Loucy (cell line): ENCODE measurements at regions not wholly inside any gene's neighbourhood (a gene's known extent, or its start where the extent isn't known, plus 50 kb on each side); places are given as distances from the start of the nearest gene placed in this dataset.

Experiments
- EZH2phosphoT487 ChIP-seq: fragments of 200-600 bp; IDR thresholded peaks from 2 replicates; pipeline ENCODE4 v1.6.1; 2018; ENCODE audit warnings: antibody characterized with exemption, mild to moderate bottlenecking, moderate library complexity, borderline replicate concordance
- TF ChIP-seq, protein P1 (sequence below): fragments of 200-600 bp; sonication (generic); conservative IDR thresholded peaks from 2 replicates; pipeline ENCODE4 v1.5.1; 2014; ENCODE audit warnings: mild to moderate bottlenecking, antibody characterized with exemption, low read length

DNA sequence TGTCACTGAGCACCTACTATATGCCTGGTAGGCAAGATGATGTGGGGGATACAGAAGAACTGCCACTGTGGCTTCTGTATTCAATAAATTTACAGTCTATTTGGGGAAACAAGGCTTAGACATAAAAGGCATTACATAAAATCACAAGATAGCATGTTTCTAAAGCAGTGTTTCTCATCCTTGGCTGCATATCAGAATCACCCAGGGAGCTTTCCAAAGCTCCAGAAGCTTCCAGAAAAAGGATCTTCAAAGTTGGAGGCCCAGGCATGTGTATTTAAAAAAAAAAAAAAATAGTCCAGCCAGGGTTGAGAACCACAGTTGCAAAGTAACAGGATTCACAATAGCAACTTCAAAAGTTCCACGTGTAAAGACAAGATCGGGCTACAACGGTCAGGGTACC, 112.4 kb upstream of the SPACA1 start:
- TF ChIP-seq, protein P1, sequence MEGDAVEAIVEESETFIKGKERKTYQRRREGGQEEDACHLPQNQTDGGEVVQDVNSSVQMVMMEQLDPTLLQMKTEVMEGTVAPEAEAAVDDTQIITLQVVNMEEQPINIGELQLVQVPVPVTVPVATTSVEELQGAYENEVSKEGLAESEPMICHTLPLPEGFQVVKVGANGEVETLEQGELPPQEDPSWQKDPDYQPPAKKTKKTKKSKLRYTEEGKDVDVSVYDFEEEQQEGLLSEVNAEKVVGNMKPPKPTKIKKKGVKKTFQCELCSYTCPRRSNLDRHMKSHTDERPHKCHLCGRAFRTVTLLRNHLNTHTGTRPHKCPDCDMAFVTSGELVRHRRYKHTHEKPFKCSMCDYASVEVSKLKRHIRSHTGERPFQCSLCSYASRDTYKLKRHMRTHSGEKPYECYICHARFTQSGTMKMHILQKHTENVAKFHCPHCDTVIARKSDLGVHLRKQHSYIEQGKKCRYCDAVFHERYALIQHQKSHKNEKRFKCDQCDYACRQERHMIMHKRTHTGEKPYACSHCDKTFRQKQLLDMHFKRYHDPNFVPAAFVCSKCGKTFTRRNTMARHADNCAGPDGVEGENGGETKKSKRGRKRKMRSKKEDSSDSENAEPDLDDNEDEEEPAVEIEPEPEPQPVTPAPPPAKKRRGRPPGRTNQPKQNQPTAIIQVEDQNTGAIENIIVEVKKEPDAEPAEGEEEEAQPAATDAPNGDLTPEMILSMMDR: no peak
- no peak for TF ChIP-seq EZH2phosphoT487
